NCI-H2196 (cell line): ENCODE measurements at regions not wholly inside any gene's neighbourhood (a gene's known extent, or its start where the extent isn't known, plus 50 kb on each side); places are given as distances from the start of the nearest gene placed in this dataset.
"Not testable (repeated sequence)": the region's sequence is repeated elsewhere in the genome, so short reads cannot be mapped to it uniquely, and the experiment has no call there.

Experiments used
- DNase-seq: peaks from one replicate; lab custom pipeline; 2025; ENCODE audit not compliant: unreplicated experiment; lab: John Stamatoyannopoulos, UW

DNA sequence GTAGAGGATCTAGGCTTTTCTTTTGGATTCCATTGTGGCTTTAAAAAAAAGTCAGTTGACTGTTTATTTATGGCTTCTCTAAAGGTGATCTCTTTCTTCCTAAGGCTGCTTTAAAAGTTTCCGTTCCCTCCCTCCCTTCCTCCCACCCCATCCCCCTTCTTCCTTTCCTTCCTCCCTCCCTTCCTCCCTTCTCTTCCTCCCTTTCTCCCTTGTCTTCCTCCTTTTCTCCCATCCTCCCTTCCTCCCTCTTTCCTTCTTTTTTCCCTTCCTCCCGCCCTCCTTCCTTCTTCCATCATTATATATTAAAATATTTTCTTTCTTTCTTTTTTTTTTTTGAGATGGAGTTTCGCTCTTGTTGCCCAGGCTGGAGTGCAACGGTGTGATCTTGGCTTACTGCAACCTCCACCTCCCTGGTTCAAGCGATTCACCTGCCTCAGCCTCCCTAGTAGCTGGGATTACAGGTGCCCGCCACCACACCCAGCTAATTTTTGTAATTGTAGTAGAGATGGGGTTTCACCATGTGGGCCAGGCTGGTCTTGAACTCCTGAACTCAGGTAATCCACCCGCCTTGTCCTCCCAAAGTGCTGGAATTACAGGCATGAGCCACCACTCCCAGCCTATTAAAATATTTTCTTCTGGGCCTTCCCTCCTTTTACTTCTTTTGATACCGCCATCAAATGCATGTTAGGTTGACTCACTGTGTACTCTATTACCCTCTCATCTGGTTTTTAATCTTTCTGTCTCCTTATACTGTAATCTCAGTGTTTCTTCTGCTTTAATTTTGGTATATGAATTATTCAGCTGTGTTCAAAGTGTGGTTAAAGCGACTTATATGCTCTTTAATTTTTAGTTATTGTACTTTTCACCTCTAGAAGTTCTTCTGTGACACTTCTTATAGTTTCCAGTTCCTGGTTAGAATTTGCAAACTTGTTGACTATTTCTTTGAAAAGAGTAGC is 59.2 kb upstream of the ATP5PO start:
- DNase-seq = no peak

DNA sequence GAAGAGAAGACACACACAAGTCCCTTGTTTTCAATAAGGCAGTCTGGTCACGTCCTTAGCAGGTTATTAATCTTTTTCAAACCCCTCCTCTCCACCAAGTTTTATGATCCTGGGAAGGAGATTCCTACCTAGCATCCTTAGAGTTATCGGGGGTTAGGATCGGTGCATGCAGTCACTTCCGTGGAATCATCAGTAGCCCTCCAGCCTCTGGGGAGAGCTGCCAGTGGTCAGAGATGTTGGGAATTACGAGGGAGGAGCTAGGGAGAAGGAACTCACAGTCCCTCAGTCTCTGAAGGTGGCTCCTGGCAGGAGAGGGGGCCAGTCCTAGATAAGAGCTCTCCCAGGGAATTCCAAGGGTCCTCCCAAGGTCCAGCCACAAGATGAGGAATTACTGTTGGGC is 57.7 kb upstream of the ATP5PO start:
- no peak for DNase-seq

DNA sequence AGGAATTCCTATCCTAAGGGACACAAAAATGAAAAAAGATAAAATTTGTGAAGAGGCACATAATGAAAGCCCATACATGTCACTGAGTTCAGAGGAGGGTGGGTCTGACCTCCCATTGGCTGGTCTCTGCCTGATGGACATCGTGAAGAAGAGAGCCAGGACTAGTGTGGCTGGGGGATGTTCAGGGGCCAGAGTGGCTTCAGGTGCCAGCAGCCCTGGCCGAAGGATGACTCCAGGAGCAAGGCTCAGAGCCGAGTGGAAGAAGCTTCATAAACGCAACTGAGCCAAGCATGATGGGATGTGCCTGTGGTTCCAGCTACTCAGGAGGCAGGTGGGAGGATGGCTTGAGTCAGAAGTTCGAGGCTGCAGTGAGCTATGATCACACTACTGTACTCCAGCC is 56.9 kb upstream of the ATP5PO start:
- DNase-seq = no peak

DNA sequence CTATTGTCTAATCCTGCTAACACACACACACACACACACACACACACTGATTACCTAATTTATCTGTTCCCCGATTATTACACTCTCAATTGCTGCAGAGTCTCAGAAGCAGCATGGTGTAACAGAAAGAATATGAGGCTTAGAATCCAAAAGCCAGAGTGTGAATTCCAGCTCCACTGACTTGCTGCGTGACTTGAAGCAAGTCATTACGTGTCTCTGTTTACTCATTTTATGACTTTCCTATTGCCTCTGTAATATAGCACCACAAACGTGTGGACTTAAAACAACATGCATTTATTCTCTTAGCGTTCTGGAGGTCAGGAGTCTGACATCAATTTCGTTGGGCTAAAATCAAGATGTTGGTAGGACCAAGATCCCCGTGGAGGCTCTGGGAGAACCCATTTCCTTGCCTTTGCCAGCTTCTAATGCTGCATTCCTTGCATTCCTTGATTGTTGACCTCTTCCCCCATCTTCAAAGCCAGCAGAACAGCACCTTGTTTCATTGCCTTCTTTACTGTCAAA is 55.9 kb upstream of the ATP5PO start:
- peak; percentile 30 for DNase-seq

DNA sequence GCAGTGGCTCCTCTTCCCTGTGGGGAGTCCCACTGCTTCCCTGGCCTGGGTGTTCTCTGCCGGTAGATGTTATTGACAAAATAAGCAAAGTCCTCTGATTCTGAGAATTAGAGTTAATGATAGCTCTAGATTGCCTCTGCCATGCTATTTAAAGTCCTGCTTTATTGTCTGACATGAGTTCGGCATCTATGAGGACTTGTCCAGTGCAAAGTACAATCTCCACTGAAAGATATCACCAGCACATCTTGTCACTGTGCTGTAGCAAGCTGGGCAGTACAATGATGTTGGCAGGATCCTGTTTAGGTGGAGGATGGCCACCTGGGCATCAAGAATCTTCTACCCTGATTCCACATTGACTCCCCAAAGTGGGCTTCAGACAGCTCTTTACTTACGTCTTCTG is 54.0 kb upstream of the ATP5PO start:
- no peak for DNase-seq

DNA sequence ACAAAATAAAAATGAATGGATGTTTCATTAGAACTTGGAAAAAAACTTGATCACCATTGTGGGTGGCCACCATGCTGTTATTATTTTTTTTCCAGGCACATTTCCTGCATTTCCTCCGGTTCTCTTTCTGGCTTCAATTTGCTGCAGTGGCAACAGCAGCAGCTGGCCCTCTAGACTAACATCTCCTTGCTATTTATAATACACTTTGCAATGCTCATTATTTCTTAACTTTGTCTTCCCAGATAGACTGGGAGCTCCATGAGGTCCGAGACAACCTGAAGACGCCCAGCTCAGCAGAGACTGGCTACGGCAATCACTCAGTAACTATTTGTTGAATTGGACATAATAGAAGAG is 53.4 kb upstream of the ATP5PO start:
- no peak for DNase-seq

DNA sequence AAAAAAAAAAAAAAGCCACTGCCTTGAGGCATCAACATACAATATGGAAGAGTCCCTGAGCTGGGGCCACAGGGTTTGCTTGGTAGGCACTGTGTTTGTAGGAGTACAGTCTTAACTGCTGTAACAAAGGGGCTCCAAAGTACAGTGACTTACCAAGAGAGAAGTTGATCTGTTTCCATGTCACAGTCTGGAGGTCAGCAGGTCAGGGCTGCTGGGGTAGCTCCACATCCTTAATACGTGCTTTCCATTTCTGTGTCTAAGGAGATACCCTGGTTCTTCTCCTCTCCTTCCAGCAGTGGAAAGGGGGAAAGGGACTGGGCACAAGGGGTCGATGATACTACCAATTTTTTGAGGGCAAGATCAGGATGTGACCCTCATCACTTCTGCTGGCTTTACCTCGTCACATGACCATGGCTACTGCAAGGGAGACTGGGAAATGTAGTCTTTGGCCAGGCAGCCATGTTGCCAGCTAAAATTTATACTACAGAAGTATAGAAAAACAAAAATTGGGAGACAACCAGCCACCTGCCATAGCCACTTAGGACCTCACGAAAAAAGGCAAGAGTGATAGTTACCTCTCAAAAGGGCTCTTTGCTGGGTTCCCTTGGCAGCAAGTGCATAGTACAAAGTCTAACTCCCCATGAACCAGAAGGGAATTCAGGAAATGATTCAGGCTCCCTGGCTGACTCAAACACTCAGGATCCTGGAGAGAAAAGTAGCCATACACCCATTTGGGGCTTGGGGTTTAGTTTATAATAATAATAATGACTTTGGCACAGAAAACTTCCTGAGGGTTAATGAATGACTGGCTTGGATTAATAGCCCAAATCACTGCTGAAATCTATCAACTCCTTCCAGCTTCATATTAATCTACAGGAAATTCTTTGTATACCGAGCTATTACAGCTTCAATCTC is 52.7 kb upstream of the ATP5PO start:
- no peak for DNase-seq

DNA sequence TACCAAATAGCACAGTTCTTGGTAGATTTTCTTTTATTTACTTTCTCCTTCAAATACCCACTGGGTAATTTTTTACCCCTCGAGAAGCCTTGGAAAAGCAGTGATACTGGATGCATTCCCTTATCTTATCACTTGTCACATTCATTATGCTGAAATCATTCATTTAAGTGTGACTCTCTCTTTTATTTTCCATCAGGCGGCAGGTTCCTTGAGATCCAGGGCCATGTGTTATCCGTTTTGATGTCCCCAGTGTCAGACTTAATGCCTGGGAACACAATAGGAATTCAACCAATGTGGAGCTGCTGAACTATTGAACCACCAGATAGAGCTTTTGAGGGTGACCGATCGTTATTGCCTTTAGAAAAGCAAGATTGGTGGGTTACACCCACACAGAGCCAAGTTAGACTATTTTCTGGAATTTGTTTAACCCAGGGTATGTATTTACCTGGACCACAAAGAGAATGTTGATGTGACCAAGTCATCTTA is 51.5 kb upstream of the ATP5PO start:
- DNase-seq = no peak

DNA sequence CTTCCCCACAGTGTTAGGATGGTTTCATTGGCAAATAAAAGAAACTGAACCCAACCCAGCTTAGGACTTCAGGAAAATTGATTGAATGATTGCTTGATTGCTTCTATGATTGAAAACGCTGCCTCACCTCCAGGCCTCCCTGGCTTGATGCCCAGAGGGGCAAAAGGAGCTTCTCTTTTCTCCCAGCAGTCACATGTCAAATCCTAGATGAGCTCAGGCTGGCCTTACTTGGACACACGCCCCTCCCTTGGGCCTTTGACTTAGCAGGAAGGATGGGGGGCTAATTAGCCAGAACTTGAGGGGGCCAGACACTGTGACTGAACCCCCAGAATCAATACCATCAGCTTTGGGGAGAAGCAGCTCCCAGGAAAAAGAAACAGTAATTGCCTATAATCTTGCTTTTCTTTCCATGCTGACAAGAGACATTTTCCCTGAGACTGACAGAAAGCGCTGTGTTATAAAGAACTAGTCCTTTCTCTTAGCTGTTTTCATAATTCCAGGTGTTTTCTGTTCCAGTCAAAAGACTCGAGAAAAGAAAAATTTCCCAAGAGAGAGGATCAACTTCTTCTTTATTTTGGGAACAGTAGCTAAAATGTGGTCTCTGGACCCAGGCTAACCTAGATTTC is 50.8 kb upstream of the ATP5PO start:
- DNase-seq = no peak

DNA sequence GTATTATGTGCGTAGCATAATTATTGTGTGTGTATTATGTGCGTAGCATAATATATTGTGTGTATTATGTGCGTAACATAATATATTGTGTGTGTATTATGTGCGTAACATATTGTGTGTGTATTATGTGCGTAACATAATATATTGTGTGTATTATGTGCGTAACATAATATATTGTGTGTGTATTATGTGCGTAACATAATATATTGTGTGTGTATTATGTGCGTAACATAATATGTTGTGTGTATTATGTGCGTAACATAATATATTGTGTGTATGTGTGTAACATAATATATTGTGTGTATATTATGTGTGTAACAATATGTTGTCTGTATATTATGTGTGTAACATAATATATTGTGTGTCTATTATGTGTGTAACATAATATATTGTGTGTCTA is 50.1 kb upstream of the ATP5PO start:
- DNase-seq = not testable (repeated sequence)
